ENCODE measurements at regions not wholly inside any gene's neighbourhood (a gene's known extent, or its start where the extent isn't known, plus 50 kb on each side); places are given as distances from the start of the nearest gene placed in this dataset.
"Not testable (repeated sequence)": the region's sequence is repeated elsewhere in the genome, so short reads cannot be mapped to it uniquely, and the experiment has no call there.

GRCh38 chr6:2344319-2344905 lies 99.0 kb upstream of the GMDS start:
- H3K27ac ChIP-seq, result peak overlapping the region in 1 of 4 donors; percentile 55
- TF ChIP-seq CTCF (IDR thresholded peaks at IDR 0.05), result no peak
- no peak for TF ChIP-seq POLR2A (IDR thresholded peaks at IDR 0.05)
- no peaks in the 10 kb centered on the region for H3K36me3 ChIP-seq
- no peak for DNase-seq
- intact Hi-C loops (cut with DNase I), result no loop called here
- WGBS, 2 donors, result 45 to 75% methylated on average over 6 of the region's 6 CpGs
- peaks cover 5 to 14% (median 6%) of the 10 kb centered on the region in 3 donors for H3K9me3 ChIP-seq
- H3K27me3 ChIP-seq, result peaks cover 0 to 60% (median 0%) of the 10 kb centered on the region in 4 donors
- H3K4me1 ChIP-seq, result peaks cover 0 to 6% (median 0%) of the 10 kb centered on the region in 3 donors
- H3K4me3 ChIP-seq, result no peak overlapping the region

GRCh38 chr6:2327591-2327990 lies 82.2 kb upstream of the GMDS start:
- DNase-seq, result no peak
- Histone ChIP-seq H3K9me3 (peaks cover 0 to 52% (median 39%) of the 10 kb centered on the region in 3 donors), H3K4me3 (no peak overlapping the region), H3K4me1 (no peaks in the 10 kb centered on the region), H3K27ac (no peak overlapping the region), H3K36me3 (no peaks in the 10 kb centered on the region), H3K27me3 (peaks cover 0 to 20% (median 0%) of the 10 kb centered on the region in 4 donors)
- intact Hi-C loops (cut with DNase I), result no loop called here
- TF ChIP-seq POLR2A (IDR thresholded peaks at IDR 0.05), result no peak
- TF ChIP-seq CTCF (IDR thresholded peaks at IDR 0.05), result no peak

GRCh38 chr6:2324166-2324953 lies 79.0 kb upstream of the GMDS start:
- Histone ChIP-seq H3K36me3 (no peaks in the 10 kb centered on the region), H3K4me1 (no peaks in the 10 kb centered on the region), H3K4me3 (no peak overlapping the region), H3K9me3 (peaks cover 0 to 50% (median 39%) of the 10 kb centered on the region in 3 donors), H3K27ac (no peak overlapping the region), H3K27me3 (peaks cover 0 to 8% (median 0%) of the 10 kb centered on the region in 4 donors)
- no peak for DNase-seq
- no peak for TF ChIP-seq CTCF (IDR thresholded peaks at IDR 0.05)
- no peak for TF ChIP-seq POLR2A (IDR thresholded peaks at IDR 0.05)
- WGBS, 2 donors, result 76 to 87% methylated on average over 2 of the region's 2 CpGs
- intact Hi-C loops (cut with DNase I), result no loop called here

- 95 to 98% methylated on average over 6 to 9 of the region's 11 CpGs for WGBS, 2 donors
These were observed 72.1 kb upstream of the GMDS start for GRCh38 chr6:2317498-2317897.

GRCh38 chr6:2314641-2315040 lies 69.2 kb upstream of the GMDS start:
- Histone ChIP-seq H3K9me3 (peaks cover 0 to 3% (median 0%) of the 10 kb centered on the region in 3 donors), H3K27me3 (no peaks in the 10 kb centered on the region), H3K4me1 (no peaks in the 10 kb centered on the region), H3K27ac (no peak overlapping the region), H3K4me3 (no peak overlapping the region), H3K36me3 (no peaks in the 10 kb centered on the region)
- DNase-seq, result no peak
- intact Hi-C loops (cut with DNase I), result no loop called here
- TF ChIP-seq CTCF (IDR thresholded peaks at IDR 0.05) (no peak), POLR2A (IDR thresholded peaks at IDR 0.05) (no peak)
- WGBS, 2 donors, result 76 to 77% methylated on average over 6 to 7 of the region's 7 CpGs

More at GRCh38 chr6:2317498-2317897, 72.1 kb upstream of the GMDS start:
- H3K36me3 ChIP-seq; H3K4me3 ChIP-seq; intact Hi-C loops (cut with DNase I); H3K4me1 ChIP-seq; H3K9me3 ChIP-seq; H3K27ac ChIP-seq; DNase-seq; H3K27me3 ChIP-seq: not testable (repeated sequence)
